Peyer's patch (tissue), 4 donors: ENCODE measurements at regions not wholly inside any gene's neighbourhood (a gene's known extent, or its start where the extent isn't known, plus 50 kb on each side); places are given as distances from the start of the nearest gene placed in this dataset.

Experiments
- POLR2A ChIP-seq, 2 donors: fragments of 450-650 bp; IDR thresholded peaks; one replicate each; pipeline ENCODE4 v1.5.1; 2017; ENCODE audit warnings: antibody characterized with exemption in 2 of 2, mild to moderate bottlenecking in 2 of 2, moderate library complexity in 2 of 2
- TF ChIP-seq, protein P1 (sequence below), 6 experiments: fragments of 450-650 bp in 4 of 6; fragments of 200-600 bp in 2 of 6; sonication (generic) in 1 of 6; IDR thresholded peaks; one replicate each; pipeline ENCODE4 v1.5.1; 2017 to 2019; ENCODE audit warnings: antibody characterized with exemption in 6 of 6, mild to moderate bottlenecking in 3 of 6, moderate library complexity in 1 of 6

DNA sequence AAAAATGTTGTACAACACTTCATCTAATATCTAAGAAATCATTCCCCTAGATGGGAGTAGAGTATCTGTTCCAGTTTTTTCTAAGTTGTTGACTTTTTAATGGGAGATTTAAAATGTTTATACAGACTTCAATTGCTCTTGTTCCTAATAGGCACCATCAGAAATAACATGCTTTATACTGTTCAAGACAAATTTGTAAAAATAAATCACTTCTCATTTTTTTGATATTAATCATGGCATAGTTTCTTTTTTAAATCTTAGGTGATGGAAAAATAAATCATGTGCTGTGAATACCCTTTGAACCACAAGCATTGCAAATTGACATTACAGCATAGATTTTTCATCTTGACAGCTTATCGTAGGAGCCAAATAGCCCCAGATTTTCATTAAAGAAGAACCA is 473.5 kb upstream of the MGAT4C start:
- TF ChIP-seq, protein P1, sequence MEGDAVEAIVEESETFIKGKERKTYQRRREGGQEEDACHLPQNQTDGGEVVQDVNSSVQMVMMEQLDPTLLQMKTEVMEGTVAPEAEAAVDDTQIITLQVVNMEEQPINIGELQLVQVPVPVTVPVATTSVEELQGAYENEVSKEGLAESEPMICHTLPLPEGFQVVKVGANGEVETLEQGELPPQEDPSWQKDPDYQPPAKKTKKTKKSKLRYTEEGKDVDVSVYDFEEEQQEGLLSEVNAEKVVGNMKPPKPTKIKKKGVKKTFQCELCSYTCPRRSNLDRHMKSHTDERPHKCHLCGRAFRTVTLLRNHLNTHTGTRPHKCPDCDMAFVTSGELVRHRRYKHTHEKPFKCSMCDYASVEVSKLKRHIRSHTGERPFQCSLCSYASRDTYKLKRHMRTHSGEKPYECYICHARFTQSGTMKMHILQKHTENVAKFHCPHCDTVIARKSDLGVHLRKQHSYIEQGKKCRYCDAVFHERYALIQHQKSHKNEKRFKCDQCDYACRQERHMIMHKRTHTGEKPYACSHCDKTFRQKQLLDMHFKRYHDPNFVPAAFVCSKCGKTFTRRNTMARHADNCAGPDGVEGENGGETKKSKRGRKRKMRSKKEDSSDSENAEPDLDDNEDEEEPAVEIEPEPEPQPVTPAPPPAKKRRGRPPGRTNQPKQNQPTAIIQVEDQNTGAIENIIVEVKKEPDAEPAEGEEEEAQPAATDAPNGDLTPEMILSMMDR (IDR thresholded peaks at IDR 0.05): no peak
- no peak for TF ChIP-seq POLR2A (IDR thresholded peaks at IDR 0.05)
